NCI-H748 treated with DMSO at 0.1 percent for 48 hours (cell line): ENCODE measurements at regions not wholly inside any gene's neighbourhood (a gene's known extent, or its start where the extent isn't known, plus 50 kb on each side); places are given as distances from the start of the nearest gene placed in this dataset.

Source experiments
- DNase-seq: peaks from one replicate; lab custom pipeline; 2025; lab: John Stamatoyannopoulos, UW

GRCh38 chr1:84090447-84091245, 53.4 kb upstream of the PRKACB start:
- DNase-seq, result no peak

- DNase-seq, result no peak
These were observed 54.2 kb upstream of the PRKACB start for GRCh38 chr1:84089867-84090266.

GRCh38 chr1:84089465-84089864, 54.6 kb upstream of the PRKACB start:
- no peak for DNase-seq

- no peak for DNase-seq
These were observed 57.5 kb upstream of the PRKACB start for GRCh38 chr1:84086616-84087015.

- DNase-seq, result no peak
These were observed 57.9 kb upstream of the PRKACB start for GRCh38 chr1:84086189-84086588.

GRCh38 chr1:84083307-84083706, 60.8 kb upstream of the PRKACB start:
- no peak for DNase-seq

- DNase-seq, result no peak
These were observed 65.2 kb upstream of the PRKACB start for GRCh38 chr1:84078842-84079202.

- DNase-seq, result no peak
These were observed 65.8 kb upstream of the PRKACB start for GRCh38 chr1:84078108-84078841.

GRCh38 chr1:84077476-84078107, 66.5 kb upstream of the PRKACB start:
- DNase-seq, result peak; percentile 44

GRCh38 chr1:84073266-84073665, 70.8 kb upstream of the PRKACB start:
- DNase-seq, result no peak

- DNase-seq, result no peak
These were observed 70.4 kb upstream of the TTLL7 start for GRCh38 chr1:84069236-84069845.

GRCh38 chr1:84062496-84062895, 63.6 kb upstream of the TTLL7 start:
- no peak for DNase-seq

- no peak for DNase-seq
These were observed 62.4 kb upstream of the TTLL7 start for GRCh38 chr1:84061336-84061735.

- DNase-seq, result peak; percentile 33
These were observed 61.8 kb upstream of the TTLL7 start for GRCh38 chr1:84060781-84061180.

GRCh38 chr1:84048820-84049219, 49.9 kb upstream of the TTLL7 start:
- no peak for DNase-seq
